HG02943 (cell line): ENCODE measurements at regions not wholly inside any gene's neighbourhood (a gene's known extent, or its start where the extent isn't known, plus 50 kb on each side); places are given as distances from the start of the nearest gene placed in this dataset.

Source experiments
- ATAC-seq: cut with Tn5 transposase; IDR thresholded peaks from one replicate; pipeline ENCODE4 v1.9.1; 2021; ENCODE audit warnings: mild to moderate bottlenecking, low read depth, moderate library complexity; ENCODE audit not compliant: unreplicated experiment

GRCh38 chr7:41536873-41537665 is 165.8 kb downstream of the INHBA start:
- no peak for ATAC-seq

DNA sequence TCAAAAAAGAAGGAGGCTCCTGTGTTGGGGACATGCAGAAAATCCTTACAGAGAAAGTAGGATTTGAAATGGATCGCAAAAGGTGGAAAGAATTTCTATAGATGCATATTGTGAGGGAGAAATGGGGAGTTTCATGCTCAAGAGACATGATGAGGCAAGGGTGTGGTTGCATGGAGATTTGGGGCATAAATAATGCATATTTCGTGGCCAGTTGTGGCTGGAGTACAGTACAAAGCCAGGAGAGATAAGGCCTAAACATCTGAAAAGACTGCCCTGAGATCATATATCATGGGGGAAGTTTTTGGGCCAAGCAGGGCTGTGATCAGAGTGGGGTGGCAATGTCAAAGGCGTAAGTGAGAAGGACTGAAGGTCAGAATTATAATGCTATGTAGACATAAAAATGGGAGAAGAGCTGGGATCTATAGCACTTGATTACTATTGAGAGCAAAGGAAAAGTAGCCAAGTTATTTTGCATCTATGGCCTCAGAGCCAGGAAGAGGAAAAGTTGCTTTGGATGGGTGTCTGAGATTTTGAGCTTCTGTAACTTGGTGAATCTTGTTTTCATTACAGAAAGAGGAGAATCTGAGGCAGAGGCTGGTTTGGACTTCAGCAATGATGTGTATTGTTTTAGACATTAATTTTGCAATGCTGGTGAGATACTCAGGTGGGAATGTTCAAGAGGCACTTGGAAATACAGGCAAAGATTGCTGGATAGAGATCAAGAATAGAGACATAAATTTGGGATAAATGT is 166.6 kb downstream of the INHBA start:
- ATAC-seq, result no peak

DNA sequence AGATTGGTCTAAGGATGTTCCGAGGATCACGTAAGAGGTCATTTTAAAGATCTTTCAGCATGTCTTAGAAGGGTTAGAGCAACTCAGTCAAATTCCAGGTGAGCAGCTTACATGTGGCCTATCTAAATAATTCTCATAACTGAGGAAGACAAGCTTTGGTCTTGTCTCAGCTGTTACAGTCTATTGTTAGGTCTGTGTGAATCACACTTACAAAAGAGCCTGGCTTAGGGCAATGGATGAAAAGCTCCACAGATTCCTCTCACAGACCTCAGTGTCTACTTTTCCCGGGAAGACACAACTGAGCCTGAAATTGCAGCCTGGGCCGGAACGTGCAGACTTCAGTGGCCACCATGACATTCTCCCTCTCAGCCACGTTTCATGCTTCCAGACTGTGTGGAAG is 173.1 kb downstream of the INHBA start:
- ATAC-seq, result no peak

DNA sequence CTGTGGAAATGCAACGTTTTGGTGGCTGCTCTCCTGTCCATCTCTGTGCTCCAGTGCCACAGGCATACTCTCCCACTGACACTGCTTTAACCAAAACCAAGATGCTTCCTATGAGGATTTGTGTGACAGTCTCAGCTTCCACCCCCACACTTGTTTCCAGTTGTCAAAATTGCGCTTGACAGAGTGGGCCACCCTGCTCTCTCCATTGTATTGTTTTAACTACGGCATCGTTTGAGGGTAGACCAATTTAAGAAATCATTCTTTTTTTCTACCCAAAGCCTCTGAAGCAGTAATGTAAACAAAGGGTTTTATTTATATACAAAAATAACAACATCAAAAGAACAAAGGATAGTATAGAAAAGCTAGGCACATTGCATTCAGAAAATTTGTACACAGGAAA is 178.0 kb downstream of the INHBA start:
- ATAC-seq, result no peak

GRCh38 chr7:41520445-41520844 is 182.4 kb downstream of the INHBA start:
- ATAC-seq, result no peak

- ATAC-seq, result no peak
These were observed 185.1 kb downstream of the INHBA start for GRCh38 chr7:41517771-41518170.

DNA sequence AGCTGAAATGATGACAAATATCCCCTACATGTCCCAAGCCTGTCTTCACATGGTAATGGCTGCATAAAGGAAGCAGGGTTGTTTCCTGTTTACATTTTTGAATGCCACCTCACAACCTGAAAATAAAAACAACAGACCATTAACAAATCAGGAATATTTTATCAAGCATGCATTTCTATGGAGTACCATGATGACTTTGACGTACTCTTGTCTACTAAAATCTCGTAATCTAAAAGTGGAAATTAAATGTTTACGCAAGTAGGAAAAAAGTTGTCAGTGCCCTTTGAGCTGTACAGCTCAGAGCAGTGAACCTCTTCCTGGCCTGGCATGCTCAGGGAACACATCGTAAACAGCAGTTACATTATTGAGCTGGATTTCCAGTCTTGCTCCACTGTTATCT is 194.1 kb downstream of the INHBA start:
- no peak for ATAC-seq

DNA sequence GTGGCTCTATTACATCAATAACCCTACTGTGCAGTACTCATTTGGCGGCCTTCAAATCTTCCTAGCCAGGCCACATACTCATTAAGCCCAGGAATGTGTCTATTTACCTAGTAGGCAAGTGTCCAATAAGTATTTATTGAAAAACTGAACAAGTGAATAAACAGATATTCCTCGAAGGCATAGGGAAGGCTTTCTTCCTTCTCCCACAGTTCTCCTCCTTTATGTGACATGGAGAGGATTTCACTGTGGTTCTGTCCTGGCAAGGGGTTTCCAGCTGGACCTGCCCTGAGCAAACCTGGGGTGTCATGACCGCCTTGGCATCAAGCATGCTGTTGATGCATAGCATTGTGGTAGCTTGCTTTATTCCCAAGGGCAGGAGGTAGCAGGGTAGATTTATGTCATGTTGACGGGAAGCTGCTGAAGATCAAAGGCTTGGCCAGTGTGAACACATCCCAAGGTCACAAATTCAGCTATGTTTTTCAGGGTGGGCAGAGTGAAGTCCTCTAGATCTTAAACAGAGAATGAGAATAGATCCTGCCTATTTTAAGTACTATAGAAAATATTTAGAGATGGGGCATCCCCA is 195.1 kb downstream of the INHBA start:
- no peak for ATAC-seq

GRCh38 chr7:41504214-41504980 is 198.5 kb downstream of the INHBA start:
- ATAC-seq, result no peak

DNA sequence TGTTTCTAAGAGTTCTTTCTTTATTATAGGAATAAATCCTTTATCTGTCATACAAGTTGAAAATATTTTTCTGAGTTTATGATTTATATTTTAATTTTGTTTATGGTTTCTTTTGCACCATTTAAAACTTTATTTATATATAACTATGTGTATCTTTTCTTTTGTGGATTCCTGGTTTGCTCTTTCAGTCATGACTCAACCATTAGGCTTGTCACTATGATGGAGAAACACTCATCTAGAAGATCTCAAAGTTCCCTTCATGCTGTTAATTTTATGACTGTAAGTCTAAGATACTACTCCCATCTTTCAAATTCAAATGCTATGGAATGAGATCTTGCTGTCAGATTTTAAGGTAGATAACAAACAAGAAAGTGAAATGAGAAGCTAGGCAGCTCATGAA is 199.5 kb downstream of the INHBA start:
- ATAC-seq, result no peak

DNA sequence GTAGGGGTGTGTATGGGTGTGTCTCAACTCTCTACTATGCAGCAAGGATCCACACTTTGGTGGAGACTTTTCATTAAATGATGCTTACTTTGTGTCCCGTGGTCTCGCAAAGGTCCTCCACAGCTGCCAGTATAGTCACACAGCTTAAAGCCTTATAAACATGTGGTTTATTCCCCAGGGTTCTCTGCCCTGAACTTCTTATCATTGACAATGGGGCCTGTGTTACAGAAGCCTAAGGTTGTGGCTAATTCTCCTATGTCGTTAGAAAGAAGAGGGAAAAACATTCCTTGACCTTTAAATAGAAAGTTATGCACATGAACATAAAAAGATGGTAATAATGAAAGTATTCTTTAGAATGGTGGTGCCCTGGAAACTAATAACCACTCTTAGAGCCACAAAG is 201.4 kb downstream of the INHBA start:
- ATAC-seq, result no peak

- ATAC-seq, result no peak
These were observed 201.9 kb downstream of the INHBA start for GRCh38 chr7:41501006-41501405.

GRCh38 chr7:41492603-41493002 is 210.3 kb downstream of the INHBA start:
- no peak for ATAC-seq

DNA sequence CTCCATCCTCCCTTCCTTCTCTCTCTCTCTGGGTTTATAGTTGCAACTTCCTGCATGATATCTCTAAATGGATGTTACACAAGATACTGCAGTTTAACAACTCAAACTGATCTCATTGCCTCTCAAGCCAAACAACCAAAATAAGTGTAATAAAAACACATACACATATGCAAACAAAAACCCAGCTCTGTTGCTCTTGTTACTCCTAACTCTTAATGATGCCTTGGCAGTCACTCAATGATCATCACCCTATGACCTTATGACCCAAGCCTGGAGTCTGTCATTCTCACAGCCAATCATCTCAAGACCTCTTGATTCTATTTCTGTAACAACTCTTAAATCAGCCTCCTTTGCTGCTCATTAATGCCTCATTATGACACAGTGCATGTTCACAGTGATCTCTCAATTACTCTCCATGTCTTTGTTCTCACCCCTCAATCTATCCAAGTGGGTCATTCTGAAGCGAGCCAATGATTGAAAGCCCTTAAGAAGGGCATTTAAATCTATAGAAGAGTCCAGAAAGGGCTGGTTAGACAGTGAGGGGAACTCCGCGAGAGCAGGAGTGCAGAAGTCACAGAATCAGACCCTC is 210.9 kb downstream of the INHBA start:
- ATAC-seq, result no peak

DNA sequence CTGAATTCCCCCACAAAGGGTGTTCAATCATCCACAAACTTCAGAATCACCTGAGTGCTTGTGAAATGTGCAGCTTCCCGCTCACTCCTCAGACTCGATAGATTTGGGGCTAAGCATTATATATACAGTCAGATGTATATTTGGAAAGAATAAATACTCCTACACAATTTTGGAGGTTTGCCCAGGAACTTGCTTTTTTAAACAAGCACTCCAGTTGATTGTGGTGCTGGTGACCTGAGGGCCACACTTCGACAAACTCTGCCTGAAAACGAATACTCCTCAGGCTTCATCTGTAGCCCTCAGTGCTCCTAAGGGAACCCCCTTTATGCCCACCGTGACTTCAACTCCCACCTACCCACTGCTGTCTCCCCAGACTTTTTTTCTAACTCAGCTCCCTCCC is 211.6 kb downstream of the INHBA start:
- no peak for ATAC-seq

DNA sequence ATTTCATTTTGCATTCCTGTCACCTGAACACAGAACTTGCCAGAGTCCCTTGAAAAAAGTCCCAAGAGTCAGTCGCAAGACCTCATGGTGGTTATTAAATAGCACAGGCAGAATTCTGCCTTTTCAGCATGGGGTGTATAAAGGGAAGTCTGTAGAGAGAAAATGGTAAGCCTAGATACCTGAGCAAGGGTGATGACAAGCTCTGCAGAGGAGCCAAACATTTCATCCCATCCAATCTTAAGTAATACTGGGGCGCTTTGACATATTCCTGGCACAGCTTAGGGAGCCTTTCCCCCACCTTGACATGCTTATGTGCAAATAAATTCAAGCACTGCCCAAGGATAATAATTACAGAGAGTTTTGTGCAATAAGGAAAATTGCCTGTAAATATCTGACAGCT is 213.0 kb downstream of the INHBA start:
- ATAC-seq, result no peak

DNA sequence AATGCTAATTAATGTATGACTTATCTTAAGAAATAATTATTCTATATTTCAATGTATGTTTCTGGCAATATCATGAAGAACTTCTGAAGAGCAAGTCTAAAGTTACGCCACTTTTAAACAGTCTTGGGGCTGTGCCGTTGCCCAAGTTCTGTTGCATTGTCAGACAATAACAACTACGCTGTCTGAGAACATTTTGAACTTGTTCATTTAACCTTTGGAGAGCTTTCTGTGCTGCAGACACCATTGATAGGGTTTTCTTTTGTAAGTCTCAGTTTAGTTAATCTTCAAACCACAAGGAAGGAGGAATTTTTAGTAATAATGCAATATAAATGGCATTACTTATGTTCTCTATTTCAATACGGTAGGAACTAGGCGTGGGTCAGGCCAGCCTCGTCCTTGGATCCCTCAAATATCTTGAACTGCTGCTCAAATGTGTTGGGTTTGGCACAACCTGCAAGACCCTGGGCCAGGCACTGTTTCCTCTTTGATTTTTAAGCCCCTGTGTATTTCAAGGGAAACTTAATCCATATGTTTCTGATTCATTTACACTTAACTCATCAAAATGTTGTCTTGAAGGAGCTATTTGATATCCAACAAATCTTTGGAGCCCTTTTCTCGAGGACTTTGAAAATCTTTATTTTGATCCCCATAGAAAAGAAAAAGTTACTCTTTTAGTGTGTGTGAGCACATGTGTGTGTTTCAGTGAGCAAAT is 215.5 kb downstream of the INHBA start:
- ATAC-seq, result no peak

- no peak for ATAC-seq
These were observed 221.5 kb downstream of the INHBA start for GRCh38 chr7:41481353-41481752.

GRCh38 chr7:41478187-41478586 is 224.7 kb downstream of the INHBA start:
- ATAC-seq, result no peak

- no peak for ATAC-seq
These were observed 226.5 kb downstream of the INHBA start for GRCh38 chr7:41476460-41476803.
